Liver (tissue), 8 donors: ENCODE measurements at regions not wholly inside any gene's neighbourhood (a gene's known extent, or its start where the extent isn't known, plus 50 kb on each side); places are given as distances from the start of the nearest gene placed in this dataset.

Source experiments
- DNase-seq: peaks from one replicate; pipeline ENCODE4 v3.0.0-alpha.2; 2017; ENCODE audit warnings: low spot score
- H3K27ac ChIP-seq, 2 donors: one replicate each; pipeline ENCODE4 v1.7.0; 2013; ENCODE audit warnings: inconsistent platforms in 2 of 2, low read length in 2 of 2, control low read depth in 1 of 2, low read depth in 1 of 2, mild to moderate bottlenecking in 1 of 2
- H3K27me3 ChIP-seq, 4 donors: one replicate each; pipeline versions ENCODE4 v1.6.1 to v1.7.0; 2013; ENCODE audit warnings: low read length in 3 of 4, inconsistent platforms in 1 of 4, mild to moderate bottlenecking in 1 of 4, moderate library complexity in 1 of 4; ENCODE audit not compliant: control insufficient read depth in 4 of 4, insufficient read depth in 4 of 4
- H3K36me3 ChIP-seq, 4 donors: one replicate each; pipeline versions ENCODE4 v1.6.1 to v1.7.0; 2013; ENCODE audit warnings: low read length in 3 of 4, mild to moderate bottlenecking in 3 of 4, low read depth in 1 of 4, moderate library complexity in 1 of 4; ENCODE audit not compliant: control insufficient read depth in 4 of 4, insufficient read depth in 3 of 4
- H3K4me1 ChIP-seq, 4 donors: one replicate each; pipeline versions ENCODE4 v1.6.1 to v1.7.0; 2013; ENCODE audit warnings: low read length in 3 of 4, mild to moderate bottlenecking in 3 of 4, moderate library complexity in 1 of 4; ENCODE audit not compliant: control insufficient read depth in 4 of 4, insufficient read depth in 4 of 4
- H3K4me3 ChIP-seq, 3 donors: one replicate each; pipeline versions ENCODE4 v1.6.1 to v1.7.0; 2013; ENCODE audit warnings: low read length in 3 of 3, control low read depth in 1 of 3, low read depth in 1 of 3, mild to moderate bottlenecking in 1 of 3
- H3K9ac ChIP-seq, 2 donors: one replicate each; pipeline ENCODE4 v1.7.0; 2013; ENCODE audit warnings: low read length in 2 of 2, mild to moderate bottlenecking in 2 of 2, moderate library complexity in 2 of 2, control low read depth in 1 of 2, low read depth in 1 of 2
- H3K9me3 ChIP-seq, 4 donors: one replicate each; pipeline versions ENCODE4 v1.6.1 to v1.7.0; 2013; ENCODE audit warnings: low read length in 3 of 4; ENCODE audit not compliant: control insufficient read depth in 4 of 4
- EGR1 ChIP-seq, 2 donors: IDR thresholded peaks; 2 replicates each; pipeline ENCODE4 v1.6.1; 2016 to 2018; ENCODE audit warnings: antibody characterized with exemption in 2 of 2, low read depth in 2 of 2
- FOXA1 ChIP-seq: IDR thresholded peaks from 2 replicates; pipeline ENCODE4 v1.6.1; 2016; ENCODE audit warnings: antibody characterized with exemption
- FOXA2 ChIP-seq: IDR thresholded peaks from 2 replicates; pipeline ENCODE4 v1.6.1; 2016; ENCODE audit warnings: antibody characterized with exemption
- GABPA ChIP-seq, 2 donors: IDR thresholded peaks in 1 of 2; conservative IDR thresholded peaks in 1 of 2; 2 replicates each; pipeline ENCODE4 v1.6.1; 2016; ENCODE audit warnings: antibody characterized with exemption in 2 of 2, mild to moderate bottlenecking in 1 of 2, moderate library complexity in 1 of 2
- HNF4A ChIP-seq, 2 donors: conservative IDR thresholded peaks; 2 replicates each; pipeline ENCODE4 v1.6.1; 2016; ENCODE audit warnings: antibody characterized with exemption in 2 of 2, mild to moderate bottlenecking in 2 of 2
- HNF4G ChIP-seq: IDR thresholded peaks from 2 replicates; pipeline ENCODE4 v1.6.1; 2016; ENCODE audit warnings: antibody characterized with exemption
- JUND ChIP-seq, 2 donors: IDR thresholded peaks; 2 replicates each; pipeline ENCODE4 v1.6.1; 2016; ENCODE audit warnings: antibody characterized with exemption in 2 of 2
- NR2F2 ChIP-seq: IDR thresholded peaks from 2 replicates; pipeline ENCODE4 v1.6.1; 2016; ENCODE audit warnings: antibody characterized with exemption
- RAD21 ChIP-seq, 2 donors: IDR thresholded peaks; 2 replicates each; pipeline ENCODE4 v1.6.1; 2016; ENCODE audit warnings: antibody characterized with exemption in 2 of 2, mild to moderate bottlenecking in 2 of 2
- REST ChIP-seq: IDR thresholded peaks from 2 replicates; pipeline ENCODE4 v1.6.1; 2016; ENCODE audit warnings: antibody characterized with exemption, mild to moderate bottlenecking
- RXRA ChIP-seq, 2 donors: IDR thresholded peaks; 2 replicates each; pipeline ENCODE4 v1.6.1; 2017 to 2018; ENCODE audit warnings: antibody characterized with exemption in 2 of 2, mild to moderate bottlenecking in 1 of 2
- SP1 ChIP-seq: IDR thresholded peaks from 2 replicates; pipeline ENCODE4 v1.6.1; 2018; ENCODE audit warnings: antibody characterized with exemption, mild to moderate bottlenecking
- TAF1 ChIP-seq: conservative IDR thresholded peaks from 2 replicates; pipeline ENCODE4 v1.6.1; 2016; ENCODE audit warnings: antibody characterized with exemption, mild to moderate bottlenecking
- YY1 ChIP-seq: IDR thresholded peaks from 2 replicates; pipeline ENCODE4 v1.6.1; 2016; ENCODE audit warnings: antibody characterized with exemption, mild to moderate bottlenecking
- ZBTB33 ChIP-seq: IDR thresholded peaks from 2 replicates; pipeline ENCODE4 v1.6.1; 2016; ENCODE audit warnings: antibody characterized with exemption
- WGBS: extraction: QIAGEN DNeasy Blood & Tissue Kit; methylation state at CpG from one replicate; pipeline ENCODE4 v1.1.7; 2013; 5-methylcytosine and 5-hydroxymethylcytosine counted together
- TF ChIP-seq, protein P1 (sequence below): IDR thresholded peaks from 2 replicates; pipeline ENCODE4 v1.6.1; 2016; ENCODE audit warnings: antibody characterized with exemption
- TF ChIP-seq, protein P2 (sequence below): IDR thresholded peaks from 2 replicates; pipeline ENCODE4 v1.6.1; 2016; ENCODE audit warnings: antibody characterized with exemption
- TF ChIP-seq, protein P3 (sequence below): fragments of 150-350 bp; IDR thresholded peaks from 2 replicates; pipeline ENCODE4 v1.5.1; 2017; ENCODE audit warnings: improper control_type of control experiment, low read depth, low read length; ENCODE audit not compliant: missing input control
- donor health status: healthy.
- donor health status: healthy.
- donor health status: healthy.
- donor health status: healthy.
- donor health status: healthy.

DNA sequence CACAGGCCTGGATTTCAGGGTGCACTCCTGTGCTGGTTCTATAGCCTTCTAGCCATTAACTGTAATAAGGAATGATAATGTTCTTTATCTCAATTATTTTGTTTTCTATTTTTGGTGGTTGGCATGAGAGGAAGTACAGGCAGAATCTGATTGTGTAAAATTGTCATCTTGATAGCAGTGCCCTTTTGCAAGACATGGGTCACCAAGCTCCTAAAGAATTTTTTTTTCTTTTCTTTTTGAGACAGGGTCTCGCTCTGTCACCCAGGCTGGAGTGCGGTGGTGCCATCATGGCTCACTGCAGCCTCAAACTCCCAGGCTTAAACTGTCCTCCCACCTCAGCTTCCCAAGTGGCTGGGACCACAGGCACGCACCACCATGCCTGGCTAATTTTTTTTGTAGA lies 206.7 kb upstream of the JARID2 start:
- H3K9me3 ChIP-seq = no peaks in the 10 kb centered on the region
- H3K36me3 ChIP-seq = no peaks in the 10 kb centered on the region
- H3K9ac ChIP-seq = no peak overlapping the region
- H3K27ac ChIP-seq = no peak overlapping the region
- no peak overlapping the region for H3K4me3 ChIP-seq
- TF ChIP-seq HNF4A (conservative IDR thresholded peaks at IDR 0.05) (no peak), NR2F2 (no peak), GABPA (IDR thresholded peaks at IDR 0.05 in 1 of 2, conservative IDR thresholded peaks at IDR 0.05 in 1 of 2) (no peak), EGR1 (IDR thresholded peaks at IDR 0.05; ENCODE audit: low read depth in 2 of 2) (no peak), JUND (IDR thresholded peaks at IDR 0.05) (no peak), REST (no peak), SP1 (no peak), FOXA1 (no peak), ZBTB33 (no peak), TAF1 (no peak), RAD21 (IDR thresholded peaks at IDR 0.05) (no peak), FOXA2 (no peak), RXRA (IDR thresholded peaks at IDR 0.05) (no peak), YY1 (no peak)
- TF ChIP-seq, protein P1, sequence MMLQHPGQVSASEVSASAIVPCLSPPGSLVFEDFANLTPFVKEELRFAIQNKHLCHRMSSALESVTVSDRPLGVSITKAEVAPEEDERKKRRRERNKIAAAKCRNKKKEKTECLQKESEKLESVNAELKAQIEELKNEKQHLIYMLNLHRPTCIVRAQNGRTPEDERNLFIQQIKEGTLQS = no peak
- TF ChIP-seq, protein P2, sequence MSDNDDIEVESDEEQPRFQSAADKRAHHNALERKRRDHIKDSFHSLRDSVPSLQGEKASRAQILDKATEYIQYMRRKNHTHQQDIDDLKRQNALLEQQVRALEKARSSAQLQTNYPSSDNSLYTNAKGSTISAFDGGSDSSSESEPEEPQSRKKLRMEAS = no peak
- TF ChIP-seq, protein P3, sequence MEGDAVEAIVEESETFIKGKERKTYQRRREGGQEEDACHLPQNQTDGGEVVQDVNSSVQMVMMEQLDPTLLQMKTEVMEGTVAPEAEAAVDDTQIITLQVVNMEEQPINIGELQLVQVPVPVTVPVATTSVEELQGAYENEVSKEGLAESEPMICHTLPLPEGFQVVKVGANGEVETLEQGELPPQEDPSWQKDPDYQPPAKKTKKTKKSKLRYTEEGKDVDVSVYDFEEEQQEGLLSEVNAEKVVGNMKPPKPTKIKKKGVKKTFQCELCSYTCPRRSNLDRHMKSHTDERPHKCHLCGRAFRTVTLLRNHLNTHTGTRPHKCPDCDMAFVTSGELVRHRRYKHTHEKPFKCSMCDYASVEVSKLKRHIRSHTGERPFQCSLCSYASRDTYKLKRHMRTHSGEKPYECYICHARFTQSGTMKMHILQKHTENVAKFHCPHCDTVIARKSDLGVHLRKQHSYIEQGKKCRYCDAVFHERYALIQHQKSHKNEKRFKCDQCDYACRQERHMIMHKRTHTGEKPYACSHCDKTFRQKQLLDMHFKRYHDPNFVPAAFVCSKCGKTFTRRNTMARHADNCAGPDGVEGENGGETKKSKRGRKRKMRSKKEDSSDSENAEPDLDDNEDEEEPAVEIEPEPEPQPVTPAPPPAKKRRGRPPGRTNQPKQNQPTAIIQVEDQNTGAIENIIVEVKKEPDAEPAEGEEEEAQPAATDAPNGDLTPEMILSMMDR = no peak
- no peak for DNase-seq
- 91% methylated on average over 3 of the region's 3 CpGs for WGBS
- H3K4me1 ChIP-seq = peaks cover 0 to 7% (median 4%) of the 10 kb centered on the region in 4 donors
- no peaks in the 10 kb centered on the region for H3K27me3 ChIP-seq

- H3K36me3 ChIP-seq = no peaks in the 10 kb centered on the region
- TF ChIP-seq HNF4G (no peak), ZBTB33 (no peak), GABPA (IDR thresholded peaks at IDR 0.05 in 1 of 2, conservative IDR thresholded peaks at IDR 0.05 in 1 of 2) (no peak), JUND (IDR thresholded peaks at IDR 0.05) (no peak), RXRA (IDR thresholded peaks at IDR 0.05) (no peak)
- whole genome bisulfite sequencing = 90% methylated on average over 4 of the region's 4 CpGs
- no peaks in the 10 kb centered on the region for H3K4me1 ChIP-seq
- DNase-seq = no peak
- H3K9me3 ChIP-seq = no peaks in the 10 kb centered on the region
- H3K27me3 ChIP-seq = no peaks in the 10 kb centered on the region
- no peak overlapping the region for H3K27ac ChIP-seq
- H3K9ac ChIP-seq = no peak overlapping the region
- H3K4me3 ChIP-seq = no peak overlapping the region
Measured at GRCh38 chr6:15042938-15043337, 202.9 kb upstream of the JARID2 start.
